Breast epithelium (tissue), 4 donors: ENCODE measurements at regions not wholly inside any gene's neighbourhood (a gene's known extent, or its start where the extent isn't known, plus 50 kb on each side); places are given as distances from the start of the nearest gene placed in this dataset.
"Not testable (repeated sequence)": the region's sequence is repeated elsewhere in the genome, so short reads cannot be mapped to it uniquely, and the experiment has no call there.

Experiments
- DNase-seq, 2 donors: peaks; one replicate each; pipeline ENCODE4 v3.0.0-alpha.2; 2019; ENCODE audit warnings: low spot score in 2 of 2
- H3K27ac ChIP-seq, 2 donors: fragments of 200-600 bp; sonication (generic) in 1 of 2; one replicate each; pipeline ENCODE4 v1.5.1; 2016 to 2019; ENCODE audit warnings: mild to moderate bottlenecking in 1 of 2
- H3K27me3 ChIP-seq, 2 donors: fragments of 200-600 bp; sonication (generic) in 1 of 2; one replicate each; pipeline versions ENCODE4 v1.5.1 to v1.6.0; 2017 to 2019; ENCODE audit warnings: control low read depth in 1 of 2, mild to moderate bottlenecking in 1 of 2
- H3K36me3 ChIP-seq: fragments of 200-600 bp; one replicate; pipeline ENCODE4 v1.5.1; 2019
- H3K4me1 ChIP-seq, 2 donors: fragments of 200-600 bp; sonication (generic); one replicate each; pipeline ENCODE4 v1.5.1; 2016 to 2019; ENCODE audit warnings: control low read depth in 1 of 2
- H3K4me3 ChIP-seq, 3 donors: fragments of 200-600 bp; sonication (generic); 1 replicate in 2 of 3; 2 replicates in 1 of 3; pipeline ENCODE4 v1.5.1; 2016 to 2019; ENCODE audit warnings: mild to moderate bottlenecking in 3 of 3, moderate library complexity in 2 of 3
- H3K9me3 ChIP-seq, 2 donors: fragments of 200-600 bp; sonication (generic) in 1 of 2; one replicate each; pipeline ENCODE4 v1.5.1; 2016 to 2019; ENCODE audit warnings: control low read depth in 1 of 2
- POLR2A ChIP-seq: fragments of 450-650 bp; IDR thresholded peaks from one replicate; pipeline ENCODE4 v1.6.1; 2016; ENCODE audit warnings: antibody characterized with exemption, mild to moderate bottlenecking, moderate library complexity
- POLR2AphosphoS5 ChIP-seq, 3 donors: sonication (generic); formaldehyde crosslinking; IDR thresholded peaks; one replicate each; pipeline ENCODE4 v1.6.1; 2017; ENCODE audit warnings: antibody characterized with exemption in 3 of 3
- intact Hi-C: fragments of 100-400 bp; cut with DNase I; formaldehyde crosslinking; loops from one replicate; pipeline ENCODE4 v1.15.1; 2023; ENCODE audit warnings: low total_unique reads
- TF ChIP-seq, protein P1 (sequence below), 3 donors: fragments of 450-650 bp; IDR thresholded peaks; one replicate each; pipeline ENCODE4 v1.5.1; 2016 to 2017; ENCODE audit warnings: antibody characterized with exemption in 3 of 3, mild to moderate bottlenecking in 3 of 3, moderate library complexity in 3 of 3

DNA sequence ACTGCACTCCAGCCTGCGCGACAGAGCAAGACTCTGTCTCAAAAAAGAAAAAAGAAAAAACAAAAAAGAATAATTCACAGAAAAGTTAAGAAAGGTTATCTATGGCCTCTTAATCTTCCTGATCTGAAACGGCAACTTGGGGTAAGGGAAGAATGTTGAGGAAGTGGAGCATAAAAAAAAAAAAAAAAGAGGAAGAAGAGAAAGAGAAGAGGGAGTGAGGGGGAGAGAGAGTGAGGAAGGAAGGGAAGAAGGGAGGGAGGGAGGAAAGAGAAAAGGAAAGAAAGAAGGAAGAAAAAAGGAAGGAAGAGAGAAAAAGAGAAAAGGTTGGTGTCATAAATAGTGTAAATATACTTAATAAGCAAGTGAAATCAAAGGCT is 68.9 kb upstream of the NCOA3 start:
- DNase-seq = no peak
- Histone ChIP-seq H3K27ac (no peak overlapping the region), H3K27me3 (no peaks in the 10 kb centered on the region), H3K4me3 (no peak overlapping the region), H3K36me3 (no peaks in the 10 kb centered on the region), H3K9me3 (peaks cover 4 to 6% of the 10 kb centered on the region in 2 donors), H3K4me1 (no peaks in the 10 kb centered on the region)
- intact Hi-C loops = no loop called here
- TF ChIP-seq POLR2AphosphoS5 (IDR thresholded peaks at IDR 0.05) = no peak
- TF ChIP-seq, protein P1, sequence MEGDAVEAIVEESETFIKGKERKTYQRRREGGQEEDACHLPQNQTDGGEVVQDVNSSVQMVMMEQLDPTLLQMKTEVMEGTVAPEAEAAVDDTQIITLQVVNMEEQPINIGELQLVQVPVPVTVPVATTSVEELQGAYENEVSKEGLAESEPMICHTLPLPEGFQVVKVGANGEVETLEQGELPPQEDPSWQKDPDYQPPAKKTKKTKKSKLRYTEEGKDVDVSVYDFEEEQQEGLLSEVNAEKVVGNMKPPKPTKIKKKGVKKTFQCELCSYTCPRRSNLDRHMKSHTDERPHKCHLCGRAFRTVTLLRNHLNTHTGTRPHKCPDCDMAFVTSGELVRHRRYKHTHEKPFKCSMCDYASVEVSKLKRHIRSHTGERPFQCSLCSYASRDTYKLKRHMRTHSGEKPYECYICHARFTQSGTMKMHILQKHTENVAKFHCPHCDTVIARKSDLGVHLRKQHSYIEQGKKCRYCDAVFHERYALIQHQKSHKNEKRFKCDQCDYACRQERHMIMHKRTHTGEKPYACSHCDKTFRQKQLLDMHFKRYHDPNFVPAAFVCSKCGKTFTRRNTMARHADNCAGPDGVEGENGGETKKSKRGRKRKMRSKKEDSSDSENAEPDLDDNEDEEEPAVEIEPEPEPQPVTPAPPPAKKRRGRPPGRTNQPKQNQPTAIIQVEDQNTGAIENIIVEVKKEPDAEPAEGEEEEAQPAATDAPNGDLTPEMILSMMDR (IDR thresholded peaks at IDR 0.05) = no peak
- TF ChIP-seq POLR2A = no peak

DNA sequence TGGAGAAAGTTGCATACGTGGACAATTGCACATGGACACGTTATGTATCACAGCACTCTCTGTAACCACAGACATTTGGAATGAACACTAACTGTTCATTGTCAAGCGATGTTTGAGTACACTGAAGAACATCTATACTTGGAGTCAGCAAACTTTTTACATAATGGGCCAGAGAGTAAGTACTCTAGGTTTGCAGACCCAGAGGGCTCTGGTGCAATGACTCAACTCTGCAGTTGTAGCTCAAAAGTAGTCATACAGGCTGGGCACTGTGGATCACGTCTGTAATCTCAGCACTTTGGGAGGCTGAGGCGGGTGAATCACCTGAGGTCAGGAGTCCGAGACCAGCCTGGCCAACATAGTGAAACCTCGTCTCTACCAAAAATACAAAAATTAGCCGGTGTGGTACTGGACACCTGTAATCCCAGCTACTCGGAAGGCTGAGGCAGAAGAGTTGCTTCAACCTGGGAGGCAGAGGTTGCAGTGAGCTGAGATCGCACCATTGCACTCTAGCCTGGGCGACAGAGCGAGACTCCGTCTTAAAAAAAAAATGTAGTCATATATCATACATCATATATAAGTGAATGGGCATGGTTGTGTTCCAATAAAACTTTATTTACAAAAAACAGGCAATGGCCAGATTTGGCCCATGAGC is 67.4 kb upstream of the NCOA3 start:
- DNase-seq, H3K4me3 ChIP-seq, H3K27me3 ChIP-seq, intact Hi-C loops, H3K36me3 ChIP-seq, H3K27ac ChIP-seq, H3K4me1 ChIP-seq, H3K9me3 ChIP-seq: not testable (repeated sequence)

DNA sequence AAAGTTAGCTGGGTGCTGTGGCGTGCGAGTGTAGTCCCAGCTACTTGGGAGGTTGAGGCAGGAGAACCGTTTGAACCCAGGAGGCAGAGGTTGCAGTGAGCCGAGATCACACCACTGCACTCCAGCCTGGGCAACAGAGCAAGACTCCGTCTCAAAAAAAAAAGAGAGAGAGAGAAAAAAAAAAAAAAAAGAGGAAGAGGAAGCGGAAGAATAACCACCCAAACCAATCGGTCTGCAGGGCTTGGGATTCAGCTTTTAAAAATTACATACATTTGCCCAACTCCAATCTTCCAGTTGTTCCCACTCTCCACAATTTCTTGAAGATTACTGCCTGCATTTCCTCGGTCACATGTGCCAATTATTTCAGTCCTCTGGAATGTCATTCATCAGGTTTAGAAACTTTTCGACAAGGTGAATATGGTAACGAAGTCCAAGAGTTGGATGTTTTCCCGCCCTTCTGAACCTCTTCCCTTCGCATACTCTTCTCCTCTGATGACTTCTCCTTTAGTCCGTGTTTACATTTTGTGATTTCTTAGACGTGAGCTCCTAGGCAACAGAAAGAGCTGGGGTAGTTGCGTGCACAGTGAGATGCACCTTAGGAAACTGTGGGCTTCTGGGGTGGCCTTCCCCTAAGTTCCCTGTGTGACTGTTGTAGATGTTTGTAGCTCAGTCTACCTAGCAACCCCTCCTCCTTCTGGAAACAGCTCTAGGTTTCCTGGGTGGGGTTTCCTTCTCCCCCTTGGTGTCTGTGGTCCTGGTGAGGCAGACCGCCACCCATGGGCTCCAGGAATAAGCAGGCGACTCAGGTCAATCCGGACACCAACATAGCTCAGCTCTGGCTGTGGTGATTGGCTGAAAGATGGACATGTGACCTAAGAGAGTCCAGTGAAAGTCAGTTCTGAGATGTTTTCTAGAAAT is 63.0 kb upstream of the NCOA3 start:
- Histone ChIP-seq H3K36me3 (no peaks in the 10 kb centered on the region), H3K9me3 (no peaks in the 10 kb centered on the region), H3K27me3 (no peaks in the 10 kb centered on the region), H3K27ac (peak overlapping the region; percentile 32 to 66), H3K4me3 (no peak overlapping the region), H3K4me1 (no peaks in the 10 kb centered on the region)
- peak in 1 of 2 donors; percentile 37 for DNase-seq
- peak in 1 of 3 donors; percentile 39 for TF ChIP-seq POLR2AphosphoS5 (IDR thresholded peaks at IDR 0.05)
- TF ChIP-seq, protein P1 (IDR thresholded peaks at IDR 0.05) = no peak
- intact Hi-C loops = no loop called here

DNA sequence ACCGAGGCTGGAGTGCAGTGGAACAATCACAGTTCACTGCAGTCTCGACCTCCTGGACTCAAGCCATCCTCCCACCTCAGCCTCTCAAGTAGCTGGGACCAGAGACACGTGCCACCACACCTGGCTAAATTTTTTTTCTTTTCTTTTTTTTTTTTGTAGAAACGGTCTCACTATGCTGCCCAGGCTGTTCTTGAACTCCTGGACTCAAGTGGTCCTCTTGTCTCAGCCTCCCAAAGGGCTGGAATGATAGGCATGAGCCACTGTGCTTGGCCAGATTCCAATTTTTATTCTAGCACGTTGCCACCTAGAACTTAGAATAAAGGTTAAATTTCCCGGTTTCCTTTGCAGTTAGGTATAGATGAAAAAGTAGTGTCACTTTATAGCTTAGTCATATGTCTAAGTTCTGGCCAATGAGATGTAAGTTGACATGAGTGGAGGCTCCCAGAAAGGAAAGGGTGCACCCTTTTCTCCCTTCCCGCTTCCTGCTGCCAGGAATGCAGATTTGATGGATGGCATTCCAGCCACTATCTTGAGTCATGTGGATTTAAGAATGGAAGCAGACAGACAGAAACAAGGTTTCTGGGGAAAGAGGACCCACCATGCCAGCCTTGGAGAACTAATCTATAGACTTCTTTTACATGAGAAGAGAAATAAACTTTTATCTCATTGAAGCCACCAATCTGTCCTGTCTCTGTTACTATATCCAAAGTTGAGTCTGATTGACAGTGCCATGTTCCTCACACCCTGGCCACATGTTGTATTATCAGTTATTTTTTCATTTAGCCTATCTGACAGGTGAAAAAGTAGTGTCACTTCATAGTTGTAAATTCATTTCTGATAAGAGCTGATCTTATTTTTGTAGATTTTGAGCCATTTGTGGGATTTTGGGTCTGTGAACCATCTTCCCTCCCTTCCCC is 60.6 kb upstream of the NCOA3 start:
- intact Hi-C loops = no loop called here
- no peak for DNase-seq
- Histone ChIP-seq H3K27ac (no peak overlapping the region), H3K4me3 (no peak overlapping the region), H3K9me3 (no peaks in the 10 kb centered on the region), H3K36me3 (no peaks in the 10 kb centered on the region), H3K27me3 (no peaks in the 10 kb centered on the region), H3K4me1 (no peaks in the 10 kb centered on the region)
- TF ChIP-seq, protein P1 (IDR thresholded peaks at IDR 0.05) = no peak
- no peak for TF ChIP-seq POLR2A
- no peak for TF ChIP-seq POLR2AphosphoS5 (IDR thresholded peaks at IDR 0.05)

DNA sequence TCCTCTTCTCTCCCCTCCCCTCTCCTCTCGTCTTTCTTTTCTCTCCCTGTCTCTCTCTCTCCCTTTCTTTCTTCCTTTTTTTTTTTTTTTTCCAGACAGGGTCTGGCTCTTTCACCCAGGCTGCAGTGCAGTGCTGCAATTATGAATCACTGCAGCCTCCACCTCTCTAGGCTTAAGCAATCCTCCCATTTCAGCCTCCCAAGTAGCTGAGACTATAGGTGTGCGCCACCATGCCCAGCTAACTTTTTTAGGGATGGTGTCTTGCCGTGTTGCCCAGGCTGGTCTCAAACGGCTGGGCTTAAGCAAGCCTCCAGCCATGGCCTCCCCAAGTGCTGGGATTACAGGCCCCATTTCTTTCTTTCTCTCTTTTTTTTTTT is 59.9 kb upstream of the NCOA3 start:
- H3K4me3 ChIP-seq = no peak overlapping the region
- TF ChIP-seq, protein P1 (IDR thresholded peaks at IDR 0.05) = no peak
- no peak for TF ChIP-seq POLR2AphosphoS5 (IDR thresholded peaks at IDR 0.05)
- no peaks in the 10 kb centered on the region for H3K9me3 ChIP-seq
- DNase-seq = no peak
- no peaks in the 10 kb centered on the region for H3K4me1 ChIP-seq
- intact Hi-C loops = no loop called here
- H3K27me3 ChIP-seq = no peaks in the 10 kb centered on the region
- H3K36me3 ChIP-seq = no peaks in the 10 kb centered on the region
- no peak overlapping the region for H3K27ac ChIP-seq

DNA sequence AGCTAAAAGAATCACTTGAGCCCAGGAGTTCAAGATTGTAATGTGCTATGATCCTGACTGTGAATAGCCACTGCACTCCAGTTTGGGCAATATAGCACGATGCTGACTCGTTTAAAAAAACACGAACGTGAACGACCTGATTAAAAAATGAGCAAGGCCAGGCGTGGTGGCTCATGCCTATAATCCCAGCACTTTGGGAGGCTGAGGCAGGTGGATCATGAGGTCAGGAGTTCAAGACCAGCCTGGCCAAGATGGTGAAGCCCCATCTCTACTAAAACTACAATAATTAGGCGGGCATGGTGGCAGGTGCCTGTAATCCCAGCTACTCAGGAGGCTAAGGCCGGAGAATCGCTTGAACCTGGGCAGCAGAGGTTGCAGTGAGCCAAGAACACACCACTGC is 58.6 kb upstream of the NCOA3 start:
- H3K27me3 ChIP-seq, H3K27ac ChIP-seq, intact Hi-C loops, H3K9me3 ChIP-seq, H3K4me1 ChIP-seq, H3K36me3 ChIP-seq, H3K4me3 ChIP-seq, DNase-seq: not testable (repeated sequence)
